ENCODE measurements at regions not wholly inside any gene's neighbourhood (a gene's known extent, or its start where the extent isn't known, plus 50 kb on each side); places are given as distances from the start of the nearest gene placed in this dataset.

- Histone ChIP-seq H3K79me2 (ENCODE audit: control insufficient read depth, insufficient read depth, low read length) (no peaks in the 10 kb centered on the region), H3K27me3 (ENCODE audit: control insufficient read depth, extremely low read depth, insufficient read depth, low read length) (no peaks in the 10 kb centered on the region), H4K20me1 (ENCODE audit: control insufficient read depth, extremely low read depth, insufficient read depth, low read length) (no peaks in the 10 kb centered on the region), H3K4me3 (ENCODE audit: control insufficient read depth in 2 of 3, extremely low read depth in 1 of 3, insufficient read depth in 2 of 3, low read depth in 1 of 3, low read length in 3 of 3) (no peak overlapping the region), H3K9ac (ENCODE audit: control insufficient read depth, extremely low read depth, insufficient read depth, low read length) (no peak overlapping the region), H3K27ac (ENCODE audit: control insufficient read depth, insufficient read depth, low read length) (no peak overlapping the region), H3K4me1 (ENCODE audit: control insufficient read depth, extremely low read depth, insufficient read depth, low read length) (no peaks in the 10 kb centered on the region), H2AFZ (ENCODE audit: control insufficient read depth, low read length) (no peak overlapping the region), H3K36me3 (ENCODE audit: control insufficient read depth in 2 of 2, extremely low read depth in 1 of 2, insufficient read depth in 2 of 2, low read length in 2 of 2) (no peaks in the 10 kb centered on the region), H3K9me1 (ENCODE audit: control insufficient read depth, extremely low read depth, insufficient read depth, low read length) (no peaks in the 10 kb centered on the region), H3K9me3 (ENCODE audit: control insufficient read depth, low read depth, low read length) (no peaks in the 10 kb centered on the region), H3K4me2 (ENCODE audit: control insufficient read depth, extremely low read depth, insufficient read depth, low read depth, low read length) (no peak overlapping the region)
- no peak for DNase-seq (ENCODE audit: low read depth, low spot score)
- FAIRE-seq = no peak
- TF ChIP-seq CTCF (optimal IDR thresholded peaks at IDR 0.05 in 1 of 3, IDR thresholded peaks at IDR 0.05 in 1 of 3, conservative IDR thresholded peaks at IDR 0.05 in 1 of 3; ENCODE audit: extremely low read depth in 1 of 3, insufficient read depth in 2 of 3, low read length in 3 of 3) (no peak), EZH2 (IDR thresholded peaks at IDR 0.05; ENCODE audit: low read length) (no peak)
- dilution Hi-C loops (cut with MboI; ENCODE audit: extremely low pct_ligation_motif_present, low sequenced_read_pairs) = no loop called here
Observed at GRCh38 chr7:93757426-93757825, 133.1 kb downstream of the TFPI2 start.

DNA sequence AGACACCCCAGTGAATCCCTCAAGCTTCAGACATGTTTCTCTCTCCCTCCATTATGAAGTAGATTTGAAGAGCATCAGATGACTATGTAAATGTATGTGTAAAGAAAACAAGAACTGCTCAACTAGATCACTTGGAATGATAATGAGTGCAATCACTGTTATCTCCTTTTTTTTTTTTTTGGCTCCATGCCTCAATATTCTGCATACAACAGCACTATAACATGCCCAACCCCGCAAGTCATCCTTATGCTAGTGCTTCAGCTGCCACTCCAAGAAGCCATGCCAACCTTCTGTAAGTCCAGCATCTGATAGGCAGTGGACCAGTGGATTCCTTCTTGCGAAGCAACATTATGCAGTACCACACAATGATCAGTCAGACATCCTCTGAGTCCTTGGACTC, 133.7 kb downstream of the TFPI2 start:
- H3K9ac ChIP-seq (ENCODE audit: control insufficient read depth, extremely low read depth, insufficient read depth, low read length) = no peak overlapping the region
- no peaks in the 10 kb centered on the region for H4K20me1 ChIP-seq (ENCODE audit: control insufficient read depth, extremely low read depth, insufficient read depth, low read length)
- H3K79me2 ChIP-seq (ENCODE audit: control insufficient read depth, insufficient read depth, low read length) = no peaks in the 10 kb centered on the region
- no peaks in the 10 kb centered on the region for H3K4me1 ChIP-seq (ENCODE audit: control insufficient read depth, extremely low read depth, insufficient read depth, low read length)
- H3K9me3 ChIP-seq (ENCODE audit: control insufficient read depth, low read depth, low read length) = no peaks in the 10 kb centered on the region
- no peaks in the 10 kb centered on the region for H3K9me1 ChIP-seq (ENCODE audit: control insufficient read depth, extremely low read depth, insufficient read depth, low read length)
- no peaks in the 10 kb centered on the region for H3K27me3 ChIP-seq (ENCODE audit: control insufficient read depth, extremely low read depth, insufficient read depth, low read length)
- no peak overlapping the region for H3K27ac ChIP-seq (ENCODE audit: control insufficient read depth, insufficient read depth, low read length)
- dilution Hi-C loops (cut with MboI; ENCODE audit: extremely low pct_ligation_motif_present, low sequenced_read_pairs) = no loop called here
- no peak overlapping the region for H3K4me2 ChIP-seq (ENCODE audit: control insufficient read depth, extremely low read depth, insufficient read depth, low read depth, low read length)
- TF ChIP-seq EZH2 (IDR thresholded peaks at IDR 0.05; ENCODE audit: low read length) = no peak
- no peaks in the 10 kb centered on the region for H3K36me3 ChIP-seq (ENCODE audit: control insufficient read depth in 2 of 2, extremely low read depth in 1 of 2, insufficient read depth in 2 of 2, low read length in 2 of 2)
- H3K4me3 ChIP-seq (ENCODE audit: control insufficient read depth in 2 of 3, extremely low read depth in 1 of 3, insufficient read depth in 2 of 3, low read depth in 1 of 3, low read length in 3 of 3) = no peak overlapping the region
- DNase-seq (ENCODE audit: low read depth, low spot score) (no peak), FAIRE-seq (no peak)
- H2AFZ ChIP-seq (ENCODE audit: control insufficient read depth, low read length) = no peak overlapping the region

GRCh38 chr7:93751421-93751820, 139.1 kb downstream of the TFPI2 start:
- DNase-seq (ENCODE audit: low read depth, low spot score) = no peak
- H3K4me3 ChIP-seq (ENCODE audit: control insufficient read depth in 2 of 3, extremely low read depth in 1 of 3, insufficient read depth in 2 of 3, low read depth in 1 of 3, low read length in 3 of 3) = no peak overlapping the region
- FAIRE-seq = no peak
- H3K27ac ChIP-seq (ENCODE audit: control insufficient read depth, insufficient read depth, low read length) = no peak overlapping the region
- no peak overlapping the region for H2AFZ ChIP-seq (ENCODE audit: control insufficient read depth, low read length)
- H3K9me1 ChIP-seq (ENCODE audit: control insufficient read depth, extremely low read depth, insufficient read depth, low read length) = no peaks in the 10 kb centered on the region
- TF ChIP-seq CTCF (optimal IDR thresholded peaks at IDR 0.05 in 1 of 3, IDR thresholded peaks at IDR 0.05 in 1 of 3, conservative IDR thresholded peaks at IDR 0.05 in 1 of 3; ENCODE audit: extremely low read depth in 1 of 3, insufficient read depth in 2 of 3, low read length in 3 of 3) (no peak), EZH2 (IDR thresholded peaks at IDR 0.05; ENCODE audit: low read length) (no peak)
- dilution Hi-C loops (cut with MboI; ENCODE audit: extremely low pct_ligation_motif_present, low sequenced_read_pairs) = no loop called here
- H3K4me1 ChIP-seq (ENCODE audit: control insufficient read depth, extremely low read depth, insufficient read depth, low read length) = no peaks in the 10 kb centered on the region
- H3K9ac ChIP-seq (ENCODE audit: control insufficient read depth, extremely low read depth, insufficient read depth, low read length) = no peak overlapping the region
- no peaks in the 10 kb centered on the region for H3K27me3 ChIP-seq (ENCODE audit: control insufficient read depth, extremely low read depth, insufficient read depth, low read length)
- H3K79me2 ChIP-seq (ENCODE audit: control insufficient read depth, insufficient read depth, low read length) = no peaks in the 10 kb centered on the region
- no peaks in the 10 kb centered on the region for H3K9me3 ChIP-seq (ENCODE audit: control insufficient read depth, low read depth, low read length)
- H4K20me1 ChIP-seq (ENCODE audit: control insufficient read depth, extremely low read depth, insufficient read depth, low read length) = no peaks in the 10 kb centered on the region
- H3K36me3 ChIP-seq (ENCODE audit: control insufficient read depth in 2 of 2, extremely low read depth in 1 of 2, insufficient read depth in 2 of 2, low read length in 2 of 2) = no peaks in the 10 kb centered on the region
- no peak overlapping the region for H3K4me2 ChIP-seq (ENCODE audit: control insufficient read depth, extremely low read depth, insufficient read depth, low read depth, low read length)

Measured in keratinocyte (primary cell).